ENCODE measurements at regions not wholly inside any gene's neighbourhood (a gene's known extent, or its start where the extent isn't known, plus 50 kb on each side); places are given as distances from the start of the nearest gene placed in this dataset.

- no peak for TF ChIP-seq BRCA1 (IDR thresholded peaks at IDR 0.05; ENCODE audit: low read depth, low read length)
- no peak for TF ChIP-seq POLR2AphosphoS5 (IDR thresholded peaks at IDR 0.05; ENCODE audit: low read depth, low read length)
- TF ChIP-seq CHD1 (IDR thresholded peaks at IDR 0.05; ENCODE audit: low read depth, low read length): no peak
- TF ChIP-seq POLR2A (IDR thresholded peaks at IDR 0.05; ENCODE audit: control extremely low read depth in 1 of 2, low read depth in 2 of 2, low read length in 2 of 2): no peak
- TF ChIP-seq CTCF (IDR thresholded peaks at IDR 0.05; ENCODE audit: control extremely low read depth in 1 of 3, insufficient read depth in 1 of 3, low read depth in 1 of 3, low read length in 3 of 3): no peak
- no peak for TF ChIP-seq USF2 (IDR thresholded peaks at IDR 0.05; ENCODE audit: low read length)
- TF ChIP-seq BACH1 (IDR thresholded peaks at IDR 0.05; ENCODE audit: low read length): no peak
- TF ChIP-seq JUND (IDR thresholded peaks at IDR 0.05; ENCODE audit: low read length): no peak
- TF ChIP-seq PHF8 (conservative IDR thresholded peaks at IDR 0.05; ENCODE audit: low read depth, low read length): no peak
- no peak for TF ChIP-seq CHD2 (IDR thresholded peaks at IDR 0.05; ENCODE audit: low read length)
- no peak for TF ChIP-seq RAD21 (IDR thresholded peaks at IDR 0.05 in 1 of 2, conservative IDR thresholded peaks at IDR 0.05 in 1 of 2; ENCODE audit: low read depth in 2 of 2, low read length in 2 of 2)
- TF ChIP-seq SIN3A (conservative IDR thresholded peaks at IDR 0.05 in 1 of 2, IDR thresholded peaks at IDR 0.05 in 1 of 2; ENCODE audit: low read depth in 1 of 2, low read length in 2 of 2): no peak
- TF ChIP-seq EP300 (IDR thresholded peaks at IDR 0.05; ENCODE audit: borderline replicate concordance in 1 of 2, low read depth in 2 of 2, low read length in 2 of 2): no peak
- no peak for TF ChIP-seq SIX5 (IDR thresholded peaks at IDR 0.05; ENCODE audit: low read depth, low read length)
Measured at GRCh38 chr13:85985797-85986196, 186.6 kb upstream of the SLITRK6 start.
